GM18502 (cell line): ENCODE measurements at regions not wholly inside any gene's neighbourhood (a gene's known extent, or its start where the extent isn't known, plus 50 kb on each side); places are given as distances from the start of the nearest gene placed in this dataset.

Experiments
- ATAC-seq: cut with Tn5 transposase; IDR thresholded peaks from one replicate; pipeline ENCODE4 v1.9.1; 2021; ENCODE audit warnings: mild to moderate bottlenecking; ENCODE audit not compliant: unreplicated experiment, poor library complexity

DNA sequence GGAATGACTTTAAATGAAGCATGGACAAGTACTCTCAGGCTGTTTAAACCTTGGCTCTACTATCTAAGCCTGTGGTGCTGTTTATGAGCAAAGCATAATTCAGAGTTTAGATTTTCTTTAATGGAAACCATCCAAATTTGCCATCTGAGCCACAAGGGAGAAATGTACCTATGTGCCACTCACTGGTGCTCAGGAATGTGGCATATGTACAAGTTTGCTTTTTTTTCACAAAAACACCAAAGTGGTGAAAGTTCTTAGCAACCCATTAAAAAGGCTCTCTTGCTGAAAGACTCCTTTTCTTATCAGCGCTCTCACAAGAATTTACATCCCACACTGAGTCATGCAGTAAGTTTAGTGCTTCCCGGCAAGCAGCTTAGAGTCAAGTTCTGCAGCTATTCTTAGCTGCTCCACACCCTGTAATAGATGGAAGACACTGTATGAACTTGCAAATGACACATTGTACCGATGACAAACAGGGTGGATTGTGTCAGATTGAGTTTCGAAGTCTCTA, 57.3 kb upstream of the MLIP start:
- ATAC-seq: no peak

DNA sequence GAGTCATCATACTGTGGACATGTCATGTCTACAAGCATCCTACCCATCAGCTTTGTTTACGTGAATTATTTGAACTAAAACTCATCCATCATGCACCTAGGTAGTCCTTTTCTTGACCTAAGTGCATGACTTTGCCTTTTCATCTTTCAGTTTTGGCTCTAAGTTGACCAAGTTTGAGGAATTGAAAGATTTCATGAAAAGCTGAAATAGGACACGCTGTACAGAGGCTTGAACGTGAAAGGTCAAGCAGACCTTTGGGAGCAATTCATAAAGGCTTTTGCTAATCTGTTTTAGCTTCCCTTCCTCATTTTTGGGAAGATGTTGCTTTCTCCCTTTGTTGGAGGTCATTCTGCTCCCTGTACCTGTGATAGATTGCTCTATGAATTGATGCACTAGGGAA, 55.1 kb upstream of the MLIP start:
- ATAC-seq: no peak

DNA sequence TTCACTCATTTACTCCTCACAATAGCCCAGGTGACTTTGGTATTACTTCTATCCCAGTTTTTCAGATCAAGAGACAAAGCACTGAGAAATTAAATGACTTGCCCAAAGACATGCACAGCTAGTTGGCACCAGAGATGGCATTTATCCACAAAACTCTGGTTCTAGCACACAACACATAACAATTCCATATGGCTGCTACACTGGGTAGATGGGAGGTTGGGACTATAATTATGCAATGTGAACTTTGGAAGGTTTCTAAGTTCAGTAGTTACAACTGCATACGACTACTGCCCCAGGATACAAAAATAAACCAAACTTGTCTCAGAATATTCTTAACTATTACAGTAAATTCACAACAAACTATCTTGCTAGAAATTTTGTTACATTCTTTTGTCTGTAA, 54.2 kb upstream of the MLIP start:
- no peak for ATAC-seq

DNA sequence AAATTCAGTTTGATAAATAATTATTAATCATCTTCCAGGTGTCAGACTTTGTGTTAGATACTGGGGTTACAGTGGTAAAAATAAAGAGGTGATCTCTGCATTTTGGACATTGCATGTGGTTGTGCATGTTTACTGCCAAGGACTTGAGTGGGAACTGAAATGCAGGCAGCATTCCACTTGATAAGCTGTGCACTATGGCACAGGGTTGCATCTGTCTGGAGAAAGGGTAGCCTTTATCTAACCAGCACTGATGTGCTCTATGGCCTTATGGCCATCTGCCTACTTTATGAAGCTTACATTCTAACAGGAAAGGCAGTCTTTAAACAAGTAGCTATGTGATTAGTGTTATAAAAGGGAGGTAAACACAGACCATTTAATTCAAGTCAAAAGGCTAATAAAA, 53.0 kb upstream of the MLIP start:
- no peak for ATAC-seq

DNA sequence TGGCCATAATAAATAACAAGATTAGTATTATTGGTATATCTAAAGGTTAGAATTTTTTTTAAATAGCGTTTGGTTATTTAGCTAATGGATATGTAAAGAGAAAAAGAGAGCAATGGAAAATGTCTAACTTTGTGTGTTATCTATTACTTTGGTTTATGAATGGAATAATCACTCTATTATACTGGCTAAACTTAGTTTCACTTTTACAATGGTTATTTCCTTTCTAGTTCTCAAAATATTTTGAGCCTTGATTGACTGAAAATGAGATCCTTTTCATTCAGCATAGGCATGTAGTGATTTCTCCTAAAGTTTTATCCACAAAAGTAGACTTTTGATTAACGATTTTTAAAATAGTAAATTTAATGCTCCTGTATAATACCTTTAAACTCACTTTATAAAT, 51.6 kb upstream of the MLIP start:
- no peak for ATAC-seq

DNA sequence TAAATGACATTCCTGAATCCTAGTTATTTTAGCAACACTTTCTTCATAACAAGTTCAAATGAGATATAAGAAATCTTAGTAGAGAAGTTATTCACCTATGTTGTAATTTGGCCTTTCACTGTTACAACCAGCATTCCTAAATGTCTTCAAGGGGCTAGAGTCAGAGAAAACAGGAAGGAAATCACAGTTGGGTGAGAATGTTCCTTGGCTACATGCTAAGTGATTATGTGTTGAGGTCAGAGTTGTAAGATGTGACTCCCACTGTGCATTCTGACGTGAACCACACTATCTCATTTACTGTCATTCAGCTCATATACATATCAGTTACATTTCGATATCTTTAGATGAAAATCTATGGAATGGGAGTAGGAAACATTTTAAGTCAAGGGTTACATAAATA, 51.0 kb upstream of the MLIP start:
- no peak for ATAC-seq
